ENCODE measurements at regions not wholly inside any gene's neighbourhood (a gene's known extent, or its start where the extent isn't known, plus 50 kb on each side); places are given as distances from the start of the nearest gene placed in this dataset.
A peak's percentile ranks its signal among the peaks of the same experiment; 100 is the strongest.

DNA sequence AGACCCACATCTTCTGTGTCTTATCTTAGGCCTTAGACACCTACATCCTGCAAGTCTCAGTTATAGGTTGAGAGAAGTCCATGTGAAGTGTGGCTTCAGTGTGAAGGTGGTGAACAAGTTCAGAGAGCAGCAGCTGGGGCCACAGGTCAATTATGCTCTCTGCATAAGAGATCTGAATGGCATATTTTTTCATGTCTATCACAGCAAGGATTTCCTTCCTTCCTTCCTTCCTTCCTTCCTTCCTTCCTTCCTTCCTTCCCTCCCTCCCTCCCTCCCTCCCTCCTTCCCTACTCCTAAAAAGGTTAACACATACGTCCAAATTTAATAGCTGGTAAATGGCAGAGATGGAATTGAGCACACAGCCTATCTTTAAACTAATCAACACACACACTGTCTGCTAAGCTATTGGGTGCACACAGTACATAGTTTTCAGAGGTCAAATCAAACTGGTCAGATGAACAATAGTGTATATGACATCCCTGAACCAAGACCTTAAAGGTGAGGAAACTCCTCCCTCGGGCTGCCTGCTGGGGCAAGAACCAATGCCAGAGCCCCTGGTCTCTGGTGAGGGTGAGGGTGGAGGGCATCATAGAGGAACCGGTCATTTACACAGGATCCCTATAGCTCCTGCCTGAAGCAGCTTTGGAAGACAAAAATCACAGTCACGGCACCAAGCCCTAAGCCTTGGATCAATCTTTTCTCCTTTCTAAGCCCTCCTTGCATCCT, 240.9 kb downstream of the ICOS start:
- WGBS, 4 donors, result 77 to 87% (median 83%) methylated on average over 3 to 4 of the region's 4 CpGs
- Histone ChIP-seq H3K4me3 (no peak overlapping the region), H3K9me3 (replicated peaks in 1 of 3) (no peaks in the 10 kb centered on the region), H3K36me3 (replicated peaks in 1 of 2) (no peaks in the 10 kb centered on the region), H3K4me1 (replicated peaks in 1 of 2) (peaks cover 7 to 9% of the 10 kb centered on the region in 2 donors), H3K27me3 (no peaks in the 10 kb centered on the region), H3K27ac (no peak overlapping the region)
- intact Hi-C loops (cut with DNase I), result no loop called here
- no peak for DNase-seq
- TF ChIP-seq POLR2A (IDR thresholded peaks at IDR 0.05), result no peak
- TF ChIP-seq, protein P1, sequence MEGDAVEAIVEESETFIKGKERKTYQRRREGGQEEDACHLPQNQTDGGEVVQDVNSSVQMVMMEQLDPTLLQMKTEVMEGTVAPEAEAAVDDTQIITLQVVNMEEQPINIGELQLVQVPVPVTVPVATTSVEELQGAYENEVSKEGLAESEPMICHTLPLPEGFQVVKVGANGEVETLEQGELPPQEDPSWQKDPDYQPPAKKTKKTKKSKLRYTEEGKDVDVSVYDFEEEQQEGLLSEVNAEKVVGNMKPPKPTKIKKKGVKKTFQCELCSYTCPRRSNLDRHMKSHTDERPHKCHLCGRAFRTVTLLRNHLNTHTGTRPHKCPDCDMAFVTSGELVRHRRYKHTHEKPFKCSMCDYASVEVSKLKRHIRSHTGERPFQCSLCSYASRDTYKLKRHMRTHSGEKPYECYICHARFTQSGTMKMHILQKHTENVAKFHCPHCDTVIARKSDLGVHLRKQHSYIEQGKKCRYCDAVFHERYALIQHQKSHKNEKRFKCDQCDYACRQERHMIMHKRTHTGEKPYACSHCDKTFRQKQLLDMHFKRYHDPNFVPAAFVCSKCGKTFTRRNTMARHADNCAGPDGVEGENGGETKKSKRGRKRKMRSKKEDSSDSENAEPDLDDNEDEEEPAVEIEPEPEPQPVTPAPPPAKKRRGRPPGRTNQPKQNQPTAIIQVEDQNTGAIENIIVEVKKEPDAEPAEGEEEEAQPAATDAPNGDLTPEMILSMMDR (IDR thresholded peaks at IDR 0.05), result no peak

DNA sequence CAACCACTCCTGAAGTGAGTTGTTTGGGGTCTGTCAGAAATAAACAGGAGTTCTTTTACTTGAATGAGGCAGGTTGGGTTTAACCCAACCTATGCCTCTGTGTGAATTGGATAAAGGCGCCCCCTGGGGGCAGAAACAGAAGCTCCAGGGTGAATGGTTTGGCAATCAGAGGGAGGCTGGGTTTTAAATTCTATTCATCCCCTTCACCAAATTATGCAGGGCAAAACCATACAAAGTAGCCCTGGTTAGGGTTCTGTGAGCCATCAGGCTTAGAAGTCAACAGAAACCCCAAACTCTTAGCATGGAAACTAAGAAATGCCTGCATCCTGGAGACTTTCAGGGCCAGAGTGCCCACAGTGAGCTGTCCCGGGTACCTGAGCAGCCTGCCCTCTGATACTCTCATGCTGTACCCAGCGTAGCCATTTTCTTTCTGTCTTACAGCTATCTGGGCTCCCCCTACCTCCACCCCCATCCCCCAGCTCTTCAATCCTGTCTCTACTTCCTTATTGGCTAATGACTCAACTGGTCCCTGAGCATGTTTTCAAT, 241.5 kb downstream of the ICOS start:
- Histone ChIP-seq H3K27ac (no peak overlapping the region), H3K4me1 (replicated peaks in 1 of 2) (peaks cover 7 to 9% of the 10 kb centered on the region in 2 donors), H3K4me3 (no peak overlapping the region), H3K9me3 (replicated peaks in 1 of 3) (no peaks in the 10 kb centered on the region), H3K36me3 (replicated peaks in 1 of 2) (no peaks in the 10 kb centered on the region), H3K27me3 (no peaks in the 10 kb centered on the region)
- intact Hi-C loops (cut with DNase I), result no loop called here
- TF ChIP-seq, protein P1 (IDR thresholded peaks at IDR 0.05), result peak; percentile 46 to 69 (median 63)
- TF ChIP-seq POLR2A (IDR thresholded peaks at IDR 0.05), result no peak
- peak; percentile 42 to 72 (median 55) for DNase-seq
- 50 to 65% (median 53%) methylated on average over 3 of the region's 3 CpGs for whole genome bisulfite sequencing, 4 donors

DNA sequence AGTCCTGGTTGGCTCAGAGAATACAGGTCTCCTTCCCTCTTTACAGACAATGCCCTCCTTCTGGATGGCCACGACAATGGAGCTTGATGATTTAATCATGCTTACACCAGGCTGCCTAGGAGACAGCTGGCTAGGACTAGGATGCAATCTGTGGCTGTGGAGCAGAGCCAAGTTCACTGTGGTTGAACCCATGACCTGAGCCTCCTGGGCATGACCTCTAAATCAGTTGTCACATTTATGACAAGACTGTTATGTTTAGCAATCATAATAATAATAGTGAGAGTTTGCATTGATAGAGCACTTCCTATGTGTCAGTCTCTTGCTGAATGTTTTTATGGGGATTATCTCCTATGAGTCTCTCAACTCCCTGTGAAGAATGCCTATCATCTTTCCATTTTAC, 244.1 kb downstream of the ICOS start:
- Histone ChIP-seq H3K4me3 (no peak overlapping the region), H3K4me1 (replicated peaks in 1 of 2) (peaks cover 3 to 5% of the 10 kb centered on the region in 2 donors), H3K9me3 (replicated peaks in 1 of 3) (no peaks in the 10 kb centered on the region), H3K27ac (no peak overlapping the region), H3K36me3 (replicated peaks in 1 of 2) (no peaks in the 10 kb centered on the region), H3K27me3 (no peaks in the 10 kb centered on the region)
- no peak for TF ChIP-seq POLR2A (IDR thresholded peaks at IDR 0.05)
- TF ChIP-seq, protein P1 (IDR thresholded peaks at IDR 0.05), result no peak
- DNase-seq, result peak in 2 of 7 donors; percentile 4 to 21
- intact Hi-C loops (cut with DNase I), result no loop called here
- 20 to 57% (median 29%) methylated on average over 1 of the region's 1 CpG for WGBS, 4 donors

DNA sequence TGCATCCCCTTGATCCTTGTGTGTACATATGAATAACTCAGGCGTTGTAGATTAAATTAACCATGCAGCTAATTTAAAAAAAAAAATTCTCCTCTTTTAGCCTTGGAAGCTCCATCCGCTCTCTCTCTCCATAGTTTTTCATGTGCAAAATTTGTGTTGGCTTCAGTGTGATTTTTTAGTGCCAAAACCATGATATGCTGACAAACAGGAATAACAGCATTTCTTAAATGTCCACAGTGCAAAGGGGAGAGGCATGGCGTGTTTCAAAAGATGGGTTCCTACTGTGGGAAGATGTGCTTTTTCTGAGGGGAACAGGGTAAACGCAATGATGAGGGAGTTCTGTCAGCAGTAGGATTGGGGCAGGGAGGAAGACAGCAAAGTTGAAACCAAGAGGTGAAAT, 247.0 kb downstream of the ICOS start:
- no peak overlapping the region for H3K27ac ChIP-seq
- WGBS, 4 donors, result 57 to 65% (median 61%) methylated on average over 4 of the region's 4 CpGs

More for the DNA sequence above, 247.0 kb downstream of the ICOS start:
- no peak for DNase-seq
- Histone ChIP-seq H3K27me3 (no peaks in the 10 kb centered on the region), H3K9me3 (replicated peaks in 1 of 3) (no peaks in the 10 kb centered on the region), H3K4me3 (no peak overlapping the region), H3K36me3 (replicated peaks in 1 of 2) (no peaks in the 10 kb centered on the region), H3K4me1 (replicated peaks in 1 of 2) (no peaks in the 10 kb centered on the region)
- TF ChIP-seq, protein P1 (IDR thresholded peaks at IDR 0.05), result no peak
- no peak for TF ChIP-seq POLR2A (IDR thresholded peaks at IDR 0.05)
- intact Hi-C loops (cut with DNase I), result no loop called here
